Dermis blood vessel endothelial cell (primary cell): ENCODE measurements at regions not wholly inside any gene's neighbourhood (a gene's known extent, or its start where the extent isn't known, plus 50 kb on each side); places are given as distances from the start of the nearest gene placed in this dataset.
A peak's percentile ranks its signal among the peaks of the same experiment; 100 is the strongest.
"Not testable (repeated sequence)": the region's sequence is repeated elsewhere in the genome, so short reads cannot be mapped to it uniquely, and the experiment has no call there.

Experiments used
- DNase-seq: peaks from one replicate; pipeline ENCODE4 v3.0.0; 2010

GRCh38 chr13:78137404-78138142 lies 218.9 kb upstream of the EDNRB start:
- DNase-seq = peak; percentile 82

- DNase-seq = no peak
Measured at GRCh38 chr13:78136966-78137365, 218.3 kb upstream of the EDNRB start.

GRCh38 chr13:78133511-78133910 lies 214.9 kb upstream of the EDNRB start:
- no peak for DNase-seq

DNA sequence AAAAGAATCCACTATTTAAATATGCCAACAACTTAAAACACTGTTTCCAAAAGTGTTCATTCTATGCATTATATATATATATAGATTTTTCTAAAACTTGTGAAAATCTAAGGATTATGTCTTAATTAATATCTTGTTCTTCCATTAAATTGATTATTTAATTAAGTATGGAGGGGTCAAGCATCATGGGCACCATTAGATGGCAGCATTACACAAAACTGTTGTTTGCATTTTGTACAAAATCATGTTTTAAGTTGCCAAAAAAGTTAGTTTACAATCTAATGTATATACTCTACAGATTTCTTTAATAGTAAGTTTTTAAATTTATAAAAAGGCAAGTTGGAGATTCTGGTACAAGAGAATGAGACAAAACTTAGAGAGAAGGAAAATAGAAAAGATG lies 213.2 kb upstream of the EDNRB start:
- peak; percentile 45 for DNase-seq

DNA sequence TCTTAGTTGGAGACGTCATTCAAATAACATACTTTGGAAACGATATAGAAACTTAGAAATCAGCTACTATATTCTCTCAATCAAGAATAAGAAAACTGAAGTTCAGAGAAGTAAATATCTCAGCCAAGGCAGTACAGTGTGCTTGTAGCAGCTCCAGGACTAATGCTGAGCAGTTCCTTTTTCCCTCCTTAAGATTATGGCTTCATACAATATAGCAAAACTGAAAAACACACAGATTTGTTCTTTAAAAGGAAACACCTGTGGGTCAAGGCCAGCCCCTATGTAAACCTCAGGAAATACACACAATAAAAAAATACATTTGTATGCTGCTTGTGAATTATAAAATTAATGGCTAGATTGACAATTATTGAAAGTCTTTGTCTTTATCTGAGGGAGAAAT lies 212.7 kb upstream of the EDNRB start:
- DNase-seq = peak; percentile 42

- DNase-seq = no peak
Measured at GRCh38 chr13:78129823-78130222, 211.2 kb upstream of the EDNRB start.

GRCh38 chr13:78129359-78129758 lies 210.7 kb upstream of the EDNRB start:
- DNase-seq = no peak

GRCh38 chr13:78121459-78122348 lies 203.1 kb upstream of the EDNRB start:
- peak; percentile 91 for DNase-seq

DNA sequence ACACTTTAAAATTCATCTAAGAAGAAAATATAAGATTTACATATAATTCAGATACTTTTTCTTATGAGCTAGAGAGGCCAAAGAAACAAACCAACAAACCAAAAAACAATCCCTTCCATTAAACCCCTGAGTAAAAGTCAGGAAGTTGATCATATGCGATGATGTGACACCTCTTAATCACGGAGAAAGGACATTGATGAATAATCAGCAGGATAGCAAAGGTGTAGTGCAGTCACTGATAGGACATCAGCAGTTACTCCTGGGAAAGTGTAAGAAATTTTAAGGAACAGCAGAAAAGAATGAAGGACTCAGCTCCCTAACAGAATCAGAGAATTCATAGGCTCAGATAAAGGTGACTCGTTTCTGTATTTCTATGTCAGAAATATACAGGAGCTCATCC lies 202.4 kb upstream of the EDNRB start:
- peak; percentile 51 for DNase-seq

DNA sequence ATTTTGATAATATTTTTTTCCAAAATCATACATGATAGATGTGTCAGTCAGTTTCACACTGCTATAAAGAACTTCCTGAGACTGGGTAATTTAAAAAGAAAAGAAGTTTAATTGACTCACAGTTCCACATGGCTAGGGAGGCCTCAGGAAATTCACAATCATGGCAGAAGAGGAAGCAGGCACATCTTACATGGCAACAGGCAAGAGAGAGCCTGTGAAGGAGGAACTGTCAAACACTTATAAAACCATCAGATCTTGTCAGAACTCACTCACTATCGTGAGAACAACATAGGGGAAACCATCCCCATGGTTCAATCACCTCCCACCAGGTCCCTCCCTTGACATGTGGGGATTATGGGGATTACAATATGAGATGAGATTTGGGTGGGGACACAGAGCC lies 201.5 kb upstream of the EDNRB start:
- DNase-seq = not testable (repeated sequence)

DNA sequence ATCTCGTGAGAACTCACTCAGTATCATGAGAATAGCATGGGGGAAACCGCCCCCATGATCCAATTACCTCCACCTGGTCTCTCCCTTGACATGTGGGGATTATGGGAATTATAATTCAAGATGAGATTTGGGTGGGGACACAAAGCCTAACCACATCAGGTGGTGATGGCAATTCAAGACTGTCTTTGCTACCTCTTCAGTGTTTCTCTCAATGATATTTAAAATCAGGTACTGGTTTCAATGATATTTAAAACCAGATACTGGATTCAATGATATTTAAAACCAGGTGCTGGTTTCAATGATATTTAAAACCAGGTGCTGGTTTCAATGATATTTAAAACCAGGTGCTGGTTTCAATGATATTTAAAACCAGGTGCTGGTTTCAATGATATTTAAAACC lies 198.4 kb upstream of the EDNRB start:
- DNase-seq = not testable (repeated sequence)

GRCh38 chr13:78105656-78106055 lies 187.0 kb upstream of the EDNRB start:
- no peak for DNase-seq

- DNase-seq = no peak
Measured at GRCh38 chr13:78103936-78104335, 185.3 kb upstream of the EDNRB start.

DNA sequence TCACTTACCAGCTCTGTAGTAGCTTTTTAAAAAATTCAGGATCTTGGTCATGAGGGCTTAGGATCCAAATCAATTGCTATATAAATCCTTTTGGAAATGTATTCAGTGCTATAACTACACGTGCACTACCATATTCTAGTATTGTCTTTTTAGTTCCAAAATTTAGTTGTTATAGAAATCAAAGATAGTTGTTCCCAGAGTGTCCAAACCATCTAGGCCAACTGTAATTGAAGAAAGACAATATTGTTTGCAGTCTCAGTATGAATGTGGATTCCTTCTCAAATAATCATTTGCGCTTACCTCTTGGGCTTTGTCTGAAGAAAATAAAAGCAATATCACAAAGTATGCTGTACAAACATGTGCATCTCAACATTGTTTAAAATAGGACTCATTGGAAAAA lies 184.1 kb upstream of the EDNRB start:
- DNase-seq = no peak

DNA sequence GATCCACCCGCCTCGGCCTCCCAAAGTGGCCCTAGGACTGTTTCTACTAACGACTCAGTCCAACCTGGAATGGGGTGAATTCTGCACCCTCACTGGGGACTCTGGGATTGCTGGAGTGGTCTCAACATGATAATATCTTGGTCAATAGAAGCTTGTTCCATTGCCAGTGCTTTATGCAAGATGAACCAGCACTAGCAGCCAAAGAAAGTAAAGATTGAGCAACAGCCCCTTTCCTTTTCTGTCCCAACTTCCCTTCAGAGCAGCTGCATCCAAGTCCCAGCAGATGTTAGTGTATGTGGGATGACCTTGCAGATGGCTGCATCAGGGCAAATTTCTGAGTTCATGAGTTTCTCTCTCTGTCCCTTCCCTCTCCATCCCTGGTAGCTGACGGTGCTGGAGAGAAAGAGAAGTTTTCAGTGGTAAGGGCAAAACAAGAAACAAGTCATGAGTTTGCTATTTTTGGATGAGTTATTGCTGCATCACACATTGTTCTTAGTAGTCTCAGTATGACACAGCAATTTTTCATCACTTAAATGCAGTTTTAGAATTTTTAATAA lies 183.6 kb upstream of the EDNRB start:
- DNase-seq = peak; percentile 35

- DNase-seq = no peak
Measured at GRCh38 chr13:78100486-78100885, 181.9 kb upstream of the EDNRB start.

- peak; percentile 24 for DNase-seq
Measured at GRCh38 chr13:78098249-78098648, 179.6 kb upstream of the EDNRB start.

DNA sequence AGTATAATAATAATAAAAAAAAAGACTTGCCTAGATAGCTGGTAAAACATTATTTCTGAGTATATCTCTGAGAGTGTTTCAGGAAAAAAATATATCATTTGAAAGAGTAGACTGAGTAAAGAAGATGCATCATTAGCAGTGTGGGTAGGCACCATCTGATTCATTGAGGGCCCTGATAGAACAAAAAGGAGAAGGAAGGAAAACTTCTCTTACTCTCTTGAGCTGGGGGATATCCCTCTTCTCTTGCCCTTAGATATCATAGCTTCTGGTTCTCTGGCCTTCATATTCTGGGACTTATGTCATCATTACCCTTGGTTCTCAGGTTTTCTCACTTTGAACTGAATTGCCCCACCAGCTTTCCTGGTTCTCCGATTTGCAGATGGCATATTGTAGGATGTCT lies 177.6 kb upstream of the EDNRB start:
- no peak for DNase-seq

GRCh38 chr13:78087966-78088678 lies 169.5 kb upstream of the EDNRB start:
- DNase-seq = no peak

DNA sequence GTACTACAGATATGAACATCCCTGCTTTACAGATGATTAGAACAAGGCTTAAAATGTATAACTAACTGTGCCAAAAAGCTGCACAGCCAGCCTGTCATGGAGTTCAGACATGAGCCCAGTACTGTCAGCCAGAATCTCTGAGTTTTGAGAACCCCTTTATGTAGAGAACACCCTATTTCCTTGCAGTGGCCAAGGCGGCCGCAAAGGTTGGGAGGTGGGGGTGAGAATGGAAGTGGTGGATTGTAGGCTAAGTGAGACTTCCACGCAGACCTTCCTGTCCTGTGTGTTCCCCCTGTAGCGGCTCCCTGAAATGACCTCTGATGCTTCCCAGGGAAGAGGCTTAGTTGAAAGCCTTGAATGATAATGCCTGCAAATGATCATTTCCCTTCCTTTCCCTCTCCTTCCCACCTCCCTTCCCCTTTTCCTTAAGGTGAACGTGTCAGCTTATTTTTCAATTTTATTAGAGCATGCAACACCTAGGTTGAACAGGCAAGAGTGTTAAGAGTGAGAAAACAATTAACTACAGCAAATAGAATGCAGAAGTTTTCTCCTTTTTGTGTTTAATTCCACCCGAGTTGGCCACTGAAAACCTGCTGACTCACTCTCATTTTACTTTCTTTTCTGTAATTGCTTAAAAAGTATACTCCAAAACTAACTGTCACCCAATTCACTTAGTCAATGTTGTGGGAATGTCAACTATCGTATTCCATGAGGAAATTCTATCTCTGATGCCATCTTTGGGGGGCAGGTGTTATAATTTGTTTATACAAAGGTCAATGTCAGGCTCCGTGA lies 167.0 kb upstream of the EDNRB start:
- no peak for DNase-seq

DNA sequence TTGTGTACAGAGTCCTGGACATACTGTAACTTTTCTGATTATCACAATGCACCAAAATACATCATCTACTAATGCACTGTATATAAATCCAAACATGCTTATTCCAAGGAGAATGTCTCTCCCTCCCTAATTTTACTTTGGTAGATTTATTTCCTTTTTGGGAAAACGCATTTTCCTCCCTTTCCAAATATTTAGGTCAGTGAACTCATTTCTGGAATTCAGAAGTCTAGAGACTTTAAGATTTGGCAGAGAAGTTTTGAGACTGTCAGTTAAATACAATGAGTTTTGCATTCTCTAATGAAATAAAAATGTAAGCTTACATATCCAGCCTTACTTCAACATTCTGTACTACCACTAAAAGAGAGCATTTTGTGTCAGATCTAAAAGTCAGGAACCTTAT lies 165.8 kb upstream of the EDNRB start:
- no peak for DNase-seq

- DNase-seq = no peak
Measured at GRCh38 chr13:78078168-78078567, 159.5 kb upstream of the EDNRB start.
